HG03442 (cell line): ENCODE measurements at regions not wholly inside any gene's neighbourhood (a gene's known extent, or its start where the extent isn't known, plus 50 kb on each side); places are given as distances from the start of the nearest gene placed in this dataset.
"Not testable (repeated sequence)": the region's sequence is repeated elsewhere in the genome, so short reads cannot be mapped to it uniquely, and the experiment has no call there.

Experiments
- ATAC-seq: cut with Tn5 transposase; IDR thresholded peaks from one replicate; pipeline ENCODE4 v1.9.1; 2021; ENCODE audit warnings: mild to moderate bottlenecking, moderate library complexity; ENCODE audit not compliant: unreplicated experiment

- no peak for ATAC-seq
Measured at GRCh38 chr13:66074018-66074615, 1156.0 kb downstream of the PCDH9 start.

- not testable (repeated sequence) for ATAC-seq
Measured at GRCh38 chr13:66072097-66072496, 1158.0 kb downstream of the PCDH9 start.

- no peak for ATAC-seq
Measured at GRCh38 chr13:66071608-66072007, 1158.5 kb downstream of the PCDH9 start.

- ATAC-seq, result no peak
Measured at GRCh38 chr13:66071029-66071428, 1159.1 kb downstream of the PCDH9 start.

GRCh38 chr13:66069570-66069969 is 1160.6 kb downstream of the PCDH9 start:
- ATAC-seq, result no peak

- no peak for ATAC-seq
Measured at GRCh38 chr13:66068683-66069082, 1161.5 kb downstream of the PCDH9 start.

GRCh38 chr13:66048888-66049287 is 1181.2 kb downstream of the PCDH9 start:
- no peak for ATAC-seq

- no peak for ATAC-seq
Measured at GRCh38 chr13:66040506-66040905, 1189.6 kb downstream of the PCDH9 start.

GRCh38 chr13:66037096-66037495 is 1193.0 kb downstream of the PCDH9 start:
- no peak for ATAC-seq

GRCh38 chr13:66036636-66037035 is 1193.5 kb downstream of the PCDH9 start:
- ATAC-seq, result no peak

- ATAC-seq, result no peak
Measured at GRCh38 chr13:66036024-66036614, 1194.0 kb downstream of the PCDH9 start.

- no peak for ATAC-seq
Measured at GRCh38 chr13:66033924-66034323, 1196.2 kb downstream of the PCDH9 start.

GRCh38 chr13:66021846-66022245 is 1208.3 kb downstream of the PCDH9 start:
- ATAC-seq, result no peak

- no peak for ATAC-seq
Measured at GRCh38 chr13:66014771-66015170, 1215.4 kb downstream of the PCDH9 start.

GRCh38 chr13:66009241-66009640 is 1220.9 kb downstream of the PCDH9 start:
- no peak for ATAC-seq

- no peak for ATAC-seq
Measured at GRCh38 chr13:66003558-66003957, 1226.6 kb downstream of the PCDH9 start.

- ATAC-seq, result no peak
Measured at GRCh38 chr13:66001140-66001539, 1229.0 kb downstream of the PCDH9 start.

GRCh38 chr13:65999411-65999810 is 1230.7 kb downstream of the PCDH9 start:
- no peak for ATAC-seq

- no peak for ATAC-seq
Measured at GRCh38 chr13:65990684-65991083, 1239.5 kb downstream of the PCDH9 start.

- ATAC-seq, result no peak
Measured at GRCh38 chr13:65985612-65986011, 1244.5 kb downstream of the PCDH9 start.

GRCh38 chr13:65977525-65977924 is 1252.6 kb downstream of the PCDH9 start:
- ATAC-seq, result no peak

GRCh38 chr13:65971541-65971940 is 1258.6 kb downstream of the PCDH9 start:
- ATAC-seq, result no peak

GRCh38 chr13:65966991-65967451 is 1263.1 kb downstream of the PCDH9 start:
- no peak for ATAC-seq
